ENCODE measurements at regions not wholly inside any gene's neighbourhood (a gene's known extent, or its start where the extent isn't known, plus 50 kb on each side); places are given as distances from the start of the nearest gene placed in this dataset.

GRCh38 chr18:45136381-45137086 lies 455.8 kb downstream of the SETBP1 start:
- TF ChIP-seq POLR2A (IDR thresholded peaks at IDR 0.05; ENCODE audit: extremely low read depth, insufficient read length): no peak
- no peak for TF ChIP-seq CTCF (IDR thresholded peaks at IDR 0.05; ENCODE audit: low read depth, low read length)
